Transverse colon (tissue), 4 donors: ENCODE measurements at regions not wholly inside any gene's neighbourhood (a gene's known extent, or its start where the extent isn't known, plus 50 kb on each side); places are given as distances from the start of the nearest gene placed in this dataset.

Source experiments
- CTCF ChIP-seq, 5 experiments: fragments of 200-600 bp in 3 of 5; fragments of 450-650 bp in 2 of 5; sonication (generic) in 3 of 5; IDR thresholded peaks; 1 replicate in 2 of 5; 2 replicates in 3 of 5; pipeline ENCODE4 v1.5.1; 2016 to 2017; ENCODE audit warnings: antibody characterized with exemption in 5 of 5, inconsistent platforms in 3 of 5, mild to moderate bottlenecking in 2 of 5, moderate library complexity in 1 of 5
- EP300 ChIP-seq: sonication (generic); formaldehyde crosslinking; IDR thresholded peaks from one replicate; pipeline ENCODE4 v1.6.1; 2017; ENCODE audit warnings: antibody characterized with exemption, low read depth
- POLR2A ChIP-seq: fragments of 450-650 bp; IDR thresholded peaks from one replicate; pipeline ENCODE4 v1.6.1; 2016; ENCODE audit warnings: antibody characterized with exemption, mild to moderate bottlenecking, moderate library complexity
- POLR2AphosphoS5 ChIP-seq, 3 donors: sonication (generic); formaldehyde crosslinking; IDR thresholded peaks; one replicate each; pipeline ENCODE4 v1.6.1; 2016; ENCODE audit warnings: antibody characterized with exemption in 3 of 3

GRCh38 chr13:105518086-105518485, 1017.4 kb downstream of the EFNB2 start:
- TF ChIP-seq CTCF (IDR thresholded peaks at IDR 0.05), result no peak
- no peak for TF ChIP-seq POLR2A
- TF ChIP-seq EP300, result no peak
- TF ChIP-seq POLR2AphosphoS5 (IDR thresholded peaks at IDR 0.05), result no peak
